Suprapubic skin (tissue), 4 donors: ENCODE measurements at regions not wholly inside any gene's neighbourhood (a gene's known extent, or its start where the extent isn't known, plus 50 kb on each side); places are given as distances from the start of the nearest gene placed in this dataset.

Experiments used
- EP300 ChIP-seq: sonication (generic); formaldehyde crosslinking; IDR thresholded peaks from one replicate; pipeline ENCODE4 v1.6.1; 2017; ENCODE audit warnings: antibody characterized with exemption
- POLR2A ChIP-seq, 2 donors: fragments of 450-650 bp; IDR thresholded peaks; one replicate each; pipeline ENCODE4 v1.6.1; 2017; ENCODE audit warnings: antibody characterized with exemption in 2 of 2, mild to moderate bottlenecking in 2 of 2, moderate library complexity in 2 of 2
- POLR2AphosphoS5 ChIP-seq, 3 donors: sonication (generic); formaldehyde crosslinking; IDR thresholded peaks; one replicate each; pipeline ENCODE4 v1.6.1; 2017; ENCODE audit warnings: antibody characterized with exemption in 3 of 3
- TF ChIP-seq, protein P1 (sequence below), 2 donors: fragments of 200-600 bp in 1 of 2; fragments of 450-650 bp in 1 of 2; sonication (generic) in 1 of 2; IDR thresholded peaks; one replicate each; pipeline ENCODE4 v1.5.1; 2016 to 2019; ENCODE audit warnings: antibody characterized with exemption in 2 of 2, mild to moderate bottlenecking in 1 of 2, moderate library complexity in 1 of 2

- TF ChIP-seq EP300 (no peak), POLR2AphosphoS5 (IDR thresholded peaks at IDR 0.05) (no peak), POLR2A (IDR thresholded peaks at IDR 0.05) (no peak)
- TF ChIP-seq, protein P1, sequence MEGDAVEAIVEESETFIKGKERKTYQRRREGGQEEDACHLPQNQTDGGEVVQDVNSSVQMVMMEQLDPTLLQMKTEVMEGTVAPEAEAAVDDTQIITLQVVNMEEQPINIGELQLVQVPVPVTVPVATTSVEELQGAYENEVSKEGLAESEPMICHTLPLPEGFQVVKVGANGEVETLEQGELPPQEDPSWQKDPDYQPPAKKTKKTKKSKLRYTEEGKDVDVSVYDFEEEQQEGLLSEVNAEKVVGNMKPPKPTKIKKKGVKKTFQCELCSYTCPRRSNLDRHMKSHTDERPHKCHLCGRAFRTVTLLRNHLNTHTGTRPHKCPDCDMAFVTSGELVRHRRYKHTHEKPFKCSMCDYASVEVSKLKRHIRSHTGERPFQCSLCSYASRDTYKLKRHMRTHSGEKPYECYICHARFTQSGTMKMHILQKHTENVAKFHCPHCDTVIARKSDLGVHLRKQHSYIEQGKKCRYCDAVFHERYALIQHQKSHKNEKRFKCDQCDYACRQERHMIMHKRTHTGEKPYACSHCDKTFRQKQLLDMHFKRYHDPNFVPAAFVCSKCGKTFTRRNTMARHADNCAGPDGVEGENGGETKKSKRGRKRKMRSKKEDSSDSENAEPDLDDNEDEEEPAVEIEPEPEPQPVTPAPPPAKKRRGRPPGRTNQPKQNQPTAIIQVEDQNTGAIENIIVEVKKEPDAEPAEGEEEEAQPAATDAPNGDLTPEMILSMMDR (IDR thresholded peaks at IDR 0.05): no peak
These were observed 63.2 kb upstream of the EXOC6 start for GRCh38 chr10:92785118-92785517.
